ENCODE measurements at regions not wholly inside any gene's neighbourhood (a gene's known extent, or its start where the extent isn't known, plus 50 kb on each side); places are given as distances from the start of the nearest gene placed in this dataset.

DNA sequence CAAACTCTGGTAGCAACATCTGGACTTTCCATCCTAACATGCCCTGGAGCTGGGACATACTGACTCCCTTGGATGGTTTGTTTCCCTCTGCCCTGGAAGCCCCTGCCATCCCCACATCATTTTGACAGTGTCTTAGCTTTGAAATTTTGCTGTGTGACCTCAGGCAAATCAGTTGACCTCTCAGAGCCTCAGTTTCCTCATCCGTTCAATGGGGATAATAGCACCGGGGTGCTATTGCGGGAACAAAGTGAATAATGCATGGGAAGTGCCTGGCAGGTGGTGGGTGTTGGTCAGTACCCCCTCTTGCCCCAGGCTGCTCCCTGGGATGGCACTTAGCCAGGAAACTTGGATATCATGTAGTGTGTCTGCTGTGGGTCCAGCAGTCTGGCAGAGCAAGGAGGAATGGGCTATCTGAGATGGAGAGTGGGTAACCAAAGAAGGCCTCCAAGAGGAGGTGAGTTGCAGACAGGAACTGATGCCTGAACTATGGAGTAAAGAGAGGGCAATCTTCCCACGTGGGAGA lies 88.6 kb downstream of the MRPL14 start:
- TF ChIP-seq, protein P1, sequence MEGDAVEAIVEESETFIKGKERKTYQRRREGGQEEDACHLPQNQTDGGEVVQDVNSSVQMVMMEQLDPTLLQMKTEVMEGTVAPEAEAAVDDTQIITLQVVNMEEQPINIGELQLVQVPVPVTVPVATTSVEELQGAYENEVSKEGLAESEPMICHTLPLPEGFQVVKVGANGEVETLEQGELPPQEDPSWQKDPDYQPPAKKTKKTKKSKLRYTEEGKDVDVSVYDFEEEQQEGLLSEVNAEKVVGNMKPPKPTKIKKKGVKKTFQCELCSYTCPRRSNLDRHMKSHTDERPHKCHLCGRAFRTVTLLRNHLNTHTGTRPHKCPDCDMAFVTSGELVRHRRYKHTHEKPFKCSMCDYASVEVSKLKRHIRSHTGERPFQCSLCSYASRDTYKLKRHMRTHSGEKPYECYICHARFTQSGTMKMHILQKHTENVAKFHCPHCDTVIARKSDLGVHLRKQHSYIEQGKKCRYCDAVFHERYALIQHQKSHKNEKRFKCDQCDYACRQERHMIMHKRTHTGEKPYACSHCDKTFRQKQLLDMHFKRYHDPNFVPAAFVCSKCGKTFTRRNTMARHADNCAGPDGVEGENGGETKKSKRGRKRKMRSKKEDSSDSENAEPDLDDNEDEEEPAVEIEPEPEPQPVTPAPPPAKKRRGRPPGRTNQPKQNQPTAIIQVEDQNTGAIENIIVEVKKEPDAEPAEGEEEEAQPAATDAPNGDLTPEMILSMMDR (conservative IDR thresholded peaks at IDR 0.05), result no peak
- no peak for TF ChIP-seq EZH2 (IDR thresholded peaks at IDR 0.05; ENCODE audit: low read depth)

Data from PC-9 (cell line).